Activated naive CD4-positive, alpha-beta T cell treated with anti-CD3 and anti-CD28 coated beads, Interleukin-2, amount 10 ng/mL, durations not matched to agents 7 days and 5 days (primary cell): ENCODE measurements at regions not wholly inside any gene's neighbourhood (a gene's known extent, or its start where the extent isn't known, plus 50 kb on each side); places are given as distances from the start of the nearest gene placed in this dataset.
"Not testable (repeated sequence)": the region's sequence is repeated elsewhere in the genome, so short reads cannot be mapped to it uniquely, and the experiment has no call there.

Experiments used
- CTCF ChIA-PET: fragments of 350-600 bp; sonication (Branson Sonifier 250); formaldehyde crosslinking; loops from one replicate; lab custom pipeline; 2021; ENCODE audit warnings: antibody characterized with exemption; lab: Charles Lee
- DNase-seq: peaks from one replicate; pipeline ENCODE4 v3.0.0-alpha.2; 2020
- H3K27ac Mint-ChIP-seq: one replicate; pipeline ENCODE4 v1.8.0; 2021; ENCODE audit warnings: mild to moderate bottlenecking, moderate library complexity, mixed read lengths
- H3K27me3 Mint-ChIP-seq: one replicate; pipeline ENCODE4 v1.8.0; 2021; ENCODE audit warnings: mild to moderate bottlenecking, mixed read lengths
- H3K36me3 Mint-ChIP-seq: one replicate; pipeline ENCODE4 v1.8.0; 2021; ENCODE audit warnings: mixed read lengths
- H3K4me1 Mint-ChIP-seq: one replicate; pipeline ENCODE4 v1.8.0; 2021; ENCODE audit warnings: mixed read lengths
- H3K4me3 Mint-ChIP-seq: one replicate; pipeline ENCODE4 v1.8.0; 2021; ENCODE audit warnings: mild to moderate bottlenecking, moderate library complexity, mixed read lengths
- H3K9me3 Mint-ChIP-seq: one replicate; pipeline ENCODE4 v1.8.0; 2021; ENCODE audit warnings: mixed read lengths

- H3K4me3 Mint-ChIP-seq: no peak overlapping the region
- DNase-seq: no peak
- CTCF ChIA-PET: no interaction called here
Measured at GRCh38 chr3:151620071-151620470, 113.7 kb upstream of the AADACL2 start.

GRCh38 chr3:151615464-151615863 is 118.3 kb upstream of the AADACL2 start:
- H3K4me1 Mint-ChIP-seq: no peaks in the 10 kb centered on the region
- CTCF ChIA-PET: no interaction called here
- no peaks in the 10 kb centered on the region for H3K9me3 Mint-ChIP-seq
- no peaks in the 10 kb centered on the region for H3K36me3 Mint-ChIP-seq
- peaks cover 5% of the 10 kb centered on the region for H3K27me3 Mint-ChIP-seq
- DNase-seq: no peak
- no peak overlapping the region for H3K4me3 Mint-ChIP-seq
- H3K27ac Mint-ChIP-seq: no peak overlapping the region

More at GRCh38 chr3:151620071-151620470, 113.7 kb upstream of the AADACL2 start:
- no peaks in the 10 kb centered on the region for H3K36me3 Mint-ChIP-seq
- H3K27me3 Mint-ChIP-seq: peaks cover 5% of the 10 kb centered on the region
- no peaks in the 10 kb centered on the region for H3K4me1 Mint-ChIP-seq
- H3K27ac Mint-ChIP-seq: no peak overlapping the region
- H3K9me3 Mint-ChIP-seq: no peaks in the 10 kb centered on the region

- Mint-ChIP-seq H3K9me3 (no peaks in the 10 kb centered on the region), H3K4me1 (no peaks in the 10 kb centered on the region), H3K4me3 (no peak overlapping the region), H3K27me3 (peaks cover 3% of the 10 kb centered on the region), H3K36me3 (no peaks in the 10 kb centered on the region), H3K27ac (no peak overlapping the region)
- CTCF ChIA-PET: no interaction called here
- DNase-seq: no peak
Measured at GRCh38 chr3:151612115-151612514, 121.6 kb upstream of the AADACL2 start.

- Mint-ChIP-seq H3K27me3 (no peaks in the 10 kb centered on the region), H3K9me3 (no peaks in the 10 kb centered on the region), H3K36me3 (no peaks in the 10 kb centered on the region), H3K27ac (no peak overlapping the region), H3K4me3 (no peak overlapping the region), H3K4me1 (no peaks in the 10 kb centered on the region)
- DNase-seq: no peak
- CTCF ChIA-PET: no interaction called here
Measured at GRCh38 chr3:151611419-151611818, 122.3 kb upstream of the AADACL2 start.

GRCh38 chr3:151609491-151609890 is 124.2 kb upstream of the AADACL2 start:
- H3K27me3 Mint-ChIP-seq: no peaks in the 10 kb centered on the region
- no peaks in the 10 kb centered on the region for H3K4me1 Mint-ChIP-seq
- CTCF ChIA-PET: interaction anchor here (1.2 kb wide), 1 partner anchor 225 kb away, joined by 3 read pairs; the partner anchor contains the start of gene P2RY12
- H3K36me3 Mint-ChIP-seq: no peaks in the 10 kb centered on the region
- no peaks in the 10 kb centered on the region for H3K9me3 Mint-ChIP-seq
- H3K27ac Mint-ChIP-seq: no peak overlapping the region
- no peak overlapping the region for H3K4me3 Mint-ChIP-seq
- DNase-seq: no peak

- CTCF ChIA-PET: no interaction called here
- no peak for DNase-seq
Measured at GRCh38 chr3:151604891-151605290, 128.8 kb upstream of the AADACL2 start.

GRCh38 chr3:151600783-151601182 is 132.9 kb upstream of the AADACL2 start:
- H3K9me3 Mint-ChIP-seq: no peaks in the 10 kb centered on the region
- H3K36me3 Mint-ChIP-seq: no peaks in the 10 kb centered on the region
- no peaks in the 10 kb centered on the region for H3K27me3 Mint-ChIP-seq
- H3K4me3 Mint-ChIP-seq: no peak overlapping the region
- DNase-seq: no peak
- H3K27ac Mint-ChIP-seq: no peak overlapping the region
- CTCF ChIA-PET: no interaction called here
- no peaks in the 10 kb centered on the region for H3K4me1 Mint-ChIP-seq

More at GRCh38 chr3:151604891-151605290, 128.8 kb upstream of the AADACL2 start:
- Mint-ChIP-seq H3K4me1 (no peaks in the 10 kb centered on the region), H3K27me3 (no peaks in the 10 kb centered on the region), H3K27ac (no peak overlapping the region), H3K4me3 (no peak overlapping the region), H3K9me3 (no peaks in the 10 kb centered on the region), H3K36me3 (no peaks in the 10 kb centered on the region)

GRCh38 chr3:151599103-151599672 is 134.5 kb upstream of the AADACL2 start:
- CTCF ChIA-PET: no interaction called here
- Mint-ChIP-seq H3K27ac (no peak overlapping the region), H3K27me3 (no peaks in the 10 kb centered on the region), H3K36me3 (no peaks in the 10 kb centered on the region), H3K9me3 (no peaks in the 10 kb centered on the region), H3K4me1 (no peaks in the 10 kb centered on the region), H3K4me3 (no peak overlapping the region)
- no peak for DNase-seq

GRCh38 chr3:151596940-151597339 is 136.1 kb upstream of the IGSF10 start:
- H3K27me3 Mint-ChIP-seq: no peaks in the 10 kb centered on the region
- H3K27ac Mint-ChIP-seq: no peak overlapping the region
- no peaks in the 10 kb centered on the region for H3K4me1 Mint-ChIP-seq
- no peaks in the 10 kb centered on the region for H3K36me3 Mint-ChIP-seq
- no peak for DNase-seq
- H3K9me3 Mint-ChIP-seq: no peaks in the 10 kb centered on the region
- H3K4me3 Mint-ChIP-seq: no peak overlapping the region
- CTCF ChIA-PET: no interaction called here

- CTCF ChIA-PET: no interaction called here
- H3K4me3 Mint-ChIP-seq: no peak overlapping the region
- no peak for DNase-seq
- no peaks in the 10 kb centered on the region for H3K4me1 Mint-ChIP-seq
- no peak overlapping the region for H3K27ac Mint-ChIP-seq
- no peaks in the 10 kb centered on the region for H3K9me3 Mint-ChIP-seq
- no peaks in the 10 kb centered on the region for H3K27me3 Mint-ChIP-seq
- no peaks in the 10 kb centered on the region for H3K36me3 Mint-ChIP-seq
Measured at GRCh38 chr3:151593928-151594327, 133.1 kb upstream of the IGSF10 start.

- CTCF ChIA-PET: no interaction called here
- H3K4me3 Mint-ChIP-seq: no peak overlapping the region
- no peak for DNase-seq
- H3K27ac Mint-ChIP-seq: no peak overlapping the region
- H3K4me1 Mint-ChIP-seq: no peaks in the 10 kb centered on the region
- no peaks in the 10 kb centered on the region for H3K27me3 Mint-ChIP-seq
- no peaks in the 10 kb centered on the region for H3K9me3 Mint-ChIP-seq
- no peaks in the 10 kb centered on the region for H3K36me3 Mint-ChIP-seq
Measured at GRCh38 chr3:151592287-151592686, 131.4 kb upstream of the IGSF10 start.

GRCh38 chr3:151591441-151591840 is 130.6 kb upstream of the IGSF10 start:
- Mint-ChIP-seq H3K4me1 (no peaks in the 10 kb centered on the region), H3K9me3 (no peaks in the 10 kb centered on the region), H3K27ac (no peak overlapping the region), H3K27me3 (no peaks in the 10 kb centered on the region), H3K36me3 (no peaks in the 10 kb centered on the region), H3K4me3 (no peak overlapping the region)
- DNase-seq: no peak
- CTCF ChIA-PET: no interaction called here

- no peaks in the 10 kb centered on the region for H3K9me3 Mint-ChIP-seq
- CTCF ChIA-PET: no interaction called here
- no peak overlapping the region for H3K4me3 Mint-ChIP-seq
- H3K27me3 Mint-ChIP-seq: no peaks in the 10 kb centered on the region
- no peak for DNase-seq
- no peak overlapping the region for H3K27ac Mint-ChIP-seq
- H3K36me3 Mint-ChIP-seq: no peaks in the 10 kb centered on the region
- no peaks in the 10 kb centered on the region for H3K4me1 Mint-ChIP-seq
Measured at GRCh38 chr3:151589311-151589710, 128.4 kb upstream of the IGSF10 start.

GRCh38 chr3:151587659-151588058 is 126.8 kb upstream of the IGSF10 start:
- H3K4me3 Mint-ChIP-seq, H3K4me1 Mint-ChIP-seq, CTCF ChIA-PET, H3K27me3 Mint-ChIP-seq, DNase-seq, H3K36me3 Mint-ChIP-seq, H3K27ac Mint-ChIP-seq, H3K9me3 Mint-ChIP-seq: not testable (repeated sequence)

GRCh38 chr3:151584566-151584965 is 123.7 kb upstream of the IGSF10 start:
- CTCF ChIA-PET: no interaction called here
- no peak for DNase-seq
- Mint-ChIP-seq H3K27ac (no peak overlapping the region), H3K4me3 (no peak overlapping the region), H3K9me3 (no peaks in the 10 kb centered on the region), H3K36me3 (no peaks in the 10 kb centered on the region), H3K4me1 (no peaks in the 10 kb centered on the region), H3K27me3 (no peaks in the 10 kb centered on the region)

- H3K27ac Mint-ChIP-seq: no peak overlapping the region
- H3K9me3 Mint-ChIP-seq: no peaks in the 10 kb centered on the region
- no peak for DNase-seq
- H3K4me1 Mint-ChIP-seq: no peaks in the 10 kb centered on the region
- CTCF ChIA-PET: no interaction called here
- no peaks in the 10 kb centered on the region for H3K36me3 Mint-ChIP-seq
- H3K4me3 Mint-ChIP-seq: no peak overlapping the region
- H3K27me3 Mint-ChIP-seq: no peaks in the 10 kb centered on the region
Measured at GRCh38 chr3:151581035-151581434, 120.2 kb upstream of the IGSF10 start.
